Keratinocyte (primary cell): ENCODE measurements at regions not wholly inside any gene's neighbourhood (a gene's known extent, or its start where the extent isn't known, plus 50 kb on each side); places are given as distances from the start of the nearest gene placed in this dataset.

Source experiments
- DNase-seq: peaks from one replicate; pipeline ENCODE4 v3.0.0-alpha.2; 2011; ENCODE audit warnings: low read depth, missing footprints, low spot score
- FAIRE-seq: peaks from 2 replicates; lab custom pipeline; 2011; peaks lifted over from hg19 to GRCh38; lab: Jason Lieb, UNC
- H2AFZ ChIP-seq: 2 replicates; pipeline ENCODE4 v1.6.0; 2012; ENCODE audit warnings: low read length, control low read depth, inconsistent platforms; ENCODE audit not compliant: control insufficient read depth
- H3K27ac ChIP-seq: 2 replicates; pipeline ENCODE4 v1.5.1; 2011; ENCODE audit warnings: low read length; ENCODE audit not compliant: control insufficient read depth, insufficient read depth
- H3K27me3 ChIP-seq: 3 replicates; pipeline ENCODE4 v1.6.0; 2011; ENCODE audit warnings: low read length; ENCODE audit not compliant: control insufficient read depth, insufficient read depth; ENCODE audit errors: extremely low read depth
- H3K36me3 ChIP-seq, 2 experiments: 2 replicates in 1 of 2; 3 replicates in 1 of 2; pipeline ENCODE4 v1.5.1; 2011; ENCODE audit warnings: low read length in 2 of 2, mild to moderate bottlenecking in 1 of 2; ENCODE audit not compliant: control insufficient read depth in 2 of 2, insufficient read depth in 2 of 2; ENCODE audit errors: extremely low read depth in 1 of 2
- H3K4me1 ChIP-seq: 3 replicates; pipeline ENCODE4 v1.5.1; 2011; ENCODE audit warnings: low read length; ENCODE audit not compliant: control insufficient read depth, insufficient read depth; ENCODE audit errors: extremely low read depth
- H3K4me2 ChIP-seq: 3 replicates; pipeline ENCODE4 v1.6.0; 2011; ENCODE audit warnings: low read depth, low read length; ENCODE audit not compliant: control insufficient read depth, insufficient read depth; ENCODE audit errors: extremely low read depth
- H3K4me3 ChIP-seq, 3 experiments: fragments of 200-600 bp in 1 of 3; sonication (generic) in 1 of 3; 2 replicates in 2 of 3; 3 replicates in 1 of 3; pipeline ENCODE4 v1.5.1; 2011 to 2016; ENCODE audit warnings: low read length in 3 of 3, mild to moderate bottlenecking in 3 of 3, control low read depth in 2 of 3, inconsistent platforms in 1 of 3, low read depth in 1 of 3, mixed read lengths in 1 of 3, mixed run types in 1 of 3, moderate library complexity in 1 of 3; ENCODE audit not compliant: control insufficient read depth in 2 of 3, insufficient read depth in 2 of 3; ENCODE audit errors: extremely low read depth in 1 of 3
- H3K79me2 ChIP-seq: 2 replicates; pipeline ENCODE4 v1.6.0; 2012; ENCODE audit warnings: low read length; ENCODE audit not compliant: control insufficient read depth, insufficient read depth
- H3K9ac ChIP-seq: 3 replicates; pipeline ENCODE4 v1.6.0; 2011; ENCODE audit warnings: low read length; ENCODE audit not compliant: control insufficient read depth, insufficient read depth; ENCODE audit errors: extremely low read depth
- H3K9me1 ChIP-seq: 3 replicates; pipeline ENCODE4 v1.6.0; 2011; ENCODE audit warnings: low read length; ENCODE audit not compliant: control insufficient read depth, insufficient read depth; ENCODE audit errors: extremely low read depth
- H3K9me3 ChIP-seq: 2 replicates; pipeline ENCODE4 v1.5.1; 2012; ENCODE audit warnings: low read depth, low read length; ENCODE audit not compliant: control insufficient read depth
- H4K20me1 ChIP-seq: 3 replicates; pipeline ENCODE4 v1.6.0; 2011; ENCODE audit warnings: low read length; ENCODE audit not compliant: control insufficient read depth, insufficient read depth; ENCODE audit errors: extremely low read depth
- CTCF ChIP-seq, 3 experiments: IDR thresholded peaks in 1 of 3; conservative IDR thresholded peaks in 1 of 3; optimal IDR thresholded peaks in 1 of 3; 2 replicates in 2 of 3; 3 replicates in 1 of 3; pipeline versions ENCODE3 to v1.5.1; 2011; ENCODE audit warnings: low read length in 3 of 3, mild to moderate bottlenecking in 3 of 3, moderate library complexity in 2 of 3, control low read depth in 1 of 3, inconsistent platforms in 1 of 3; ENCODE audit not compliant: insufficient read depth in 2 of 3; ENCODE audit errors: extremely low read depth in 1 of 3
- EZH2 ChIP-seq: IDR thresholded peaks from one replicate; pipeline ENCODE4 v1.6.1; 2012; ENCODE audit warnings: inconsistent platforms, mild to moderate bottlenecking, low read length, moderate library complexity
- dilution Hi-C: fragments of 300-500 bp; cut with MboI; formaldehyde crosslinking; loops from one replicate; pipeline ENCODE4 v1.7.0; 2020; ENCODE audit warnings: low sequenced_read_pairs; ENCODE audit not compliant: extremely low pct_ligation_motif_present

GRCh38 chr16:87003414-87003755 is 313.8 kb downstream of the C16orf95 start:
- TF ChIP-seq CTCF (optimal IDR thresholded peaks at IDR 0.05 in 1 of 3, IDR thresholded peaks at IDR 0.05 in 1 of 3, conservative IDR thresholded peaks at IDR 0.05 in 1 of 3; ENCODE audit: extremely low read depth in 1 of 3, insufficient read depth in 2 of 3, low read length in 3 of 3) (no peak), EZH2 (no peak)
- DNase-seq (no peak), FAIRE-seq (no peak)
- Histone ChIP-seq H2AFZ (no peak overlapping the region), H3K9me1 (no peaks in the 10 kb centered on the region), H3K4me2 (no peak overlapping the region), H3K27ac (no peak overlapping the region), H3K36me3 (no peaks in the 10 kb centered on the region), H3K9me3 (peaks cover 6% of the 10 kb centered on the region), H4K20me1 (no peaks in the 10 kb centered on the region), H3K79me2 (no peaks in the 10 kb centered on the region), H3K9ac (no peak overlapping the region), H3K4me1 (no peaks in the 10 kb centered on the region), H3K27me3 (no peaks in the 10 kb centered on the region), H3K4me3 (no peak overlapping the region)
- dilution Hi-C loops: no loop called here

- no peak overlapping the region for H3K27ac ChIP-seq
- no peaks in the 10 kb centered on the region for H3K9me3 ChIP-seq
- dilution Hi-C loops: no loop called here
- H3K36me3 ChIP-seq: no peaks in the 10 kb centered on the region
- TF ChIP-seq CTCF (optimal IDR thresholded peaks at IDR 0.05 in 1 of 3, IDR thresholded peaks at IDR 0.05 in 1 of 3, conservative IDR thresholded peaks at IDR 0.05 in 1 of 3; ENCODE audit: extremely low read depth in 1 of 3, insufficient read depth in 2 of 3, low read length in 3 of 3): no peak
- no peak for TF ChIP-seq EZH2
- H3K4me1 ChIP-seq: no peaks in the 10 kb centered on the region
- no peak for FAIRE-seq
- no peaks in the 10 kb centered on the region for H3K9me1 ChIP-seq
- no peak overlapping the region for H3K4me3 ChIP-seq
- no peaks in the 10 kb centered on the region for H3K27me3 ChIP-seq
- H3K79me2 ChIP-seq: no peaks in the 10 kb centered on the region
- no peak overlapping the region for H2AFZ ChIP-seq
- H3K4me2 ChIP-seq: no peak overlapping the region
- no peak overlapping the region for H3K9ac ChIP-seq
- no peak for DNase-seq
- H4K20me1 ChIP-seq: no peaks in the 10 kb centered on the region
These were observed 311.2 kb downstream of the C16orf95 start for GRCh38 chr16:87006021-87006420.
